ENCODE measurements at regions not wholly inside any gene's neighbourhood (a gene's known extent, or its start where the extent isn't known, plus 50 kb on each side); places are given as distances from the start of the nearest gene placed in this dataset.

GRCh38 chr11:81989093-81989492, 744.6 kb downstream of the FAM181B start:
- Histone ChIP-seq H2AFZ (ENCODE audit: low read length) (no peak overlapping the region), H4K5ac (ENCODE audit: insufficient read length, low read depth, low read length) (no peak overlapping the region), H3K4ac (replicated peaks; ENCODE audit: insufficient read length, low read depth, low read length) (no peak overlapping the region), H4K91ac (replicated peaks; ENCODE audit: insufficient read length, low read length) (no peak overlapping the region), H3K4me2 (ENCODE audit: insufficient read depth in 1 of 2, low read depth in 2 of 2, low read length in 2 of 2) (no peak overlapping the region), H3K56ac (replicated peaks; ENCODE audit: insufficient read length, low read depth, low read length) (no peak overlapping the region), H4K8ac (ENCODE audit: extremely low read depth, insufficient read depth, low read length) (no peak overlapping the region), H3K18ac (ENCODE audit: extremely low read depth, low read length) (no peak overlapping the region), H3K79me2 (ENCODE audit: control insufficient read depth in 1 of 2, insufficient read depth in 2 of 2, low read length in 2 of 2) (no peaks in the 10 kb centered on the region), H3K36me3 (ENCODE audit: control insufficient read depth in 2 of 4, insufficient read depth in 4 of 4, low read length in 3 of 4) (peaks cover 0 to 4% (median 0%) of the 10 kb centered on the region in 4 experiments; a peak in 1 of 8 replicates), H3K4me1 (replicated peaks in 1 of 4; ENCODE audit: control insufficient read depth in 3 of 4, insufficient read depth in 4 of 4, low read length in 3 of 4) (no peaks in the 10 kb centered on the region), H3K23ac (ENCODE audit: insufficient read length) (no peak overlapping the region), H3K27me3 (replicated peaks in 1 of 4; ENCODE audit: control insufficient read depth in 3 of 4, extremely low read depth in 1 of 4, insufficient read depth in 3 of 4, low read length in 3 of 4) (no peaks in the 10 kb centered on the region), H2BK120ac (replicated peaks; ENCODE audit: low read depth, low read length) (no peak overlapping the region), H2BK15ac (ENCODE audit: low read length) (no peak overlapping the region), H2BK12ac (ENCODE audit: low read depth, low read length) (no peak overlapping the region), H2AK5ac (ENCODE audit: low read depth, low read length) (no peak overlapping the region), H3K9ac (replicated peaks in 1 of 4; ENCODE audit: extremely low read depth in 1 of 4, low read depth in 3 of 4, low read length in 3 of 4) (no peak overlapping the region), H3K79me1 (ENCODE audit: low read depth, low read length) (no peaks in the 10 kb centered on the region), H3K9me3 (ENCODE audit: insufficient read depth in 2 of 2, low read depth in 1 of 2, low read length in 1 of 2) (peaks cover 14 to 25% of the 10 kb centered on the region in 2 experiments), H2BK20ac (ENCODE audit: low read length) (no peak overlapping the region), H3K23me2 (ENCODE audit: low read depth, low read length) (no peaks in the 10 kb centered on the region), H4K20me1 (replicated peaks in 1 of 2; ENCODE audit: control insufficient read depth in 1 of 2, insufficient read depth in 2 of 2, low read length in 2 of 2) (no peaks in the 10 kb centered on the region), H3K27ac (ENCODE audit: low read depth, low read length) (no peak overlapping the region), H3K4me3 (ENCODE audit: extremely low read depth in 1 of 4, insufficient read depth in 2 of 4, low read depth in 3 of 4, low read length in 4 of 4) (no peak overlapping the region), H2BK5ac (ENCODE audit: low read depth, low read length) (no peak overlapping the region), H3K14ac (ENCODE audit: insufficient read length) (no peak overlapping the region)
- CTCF ChIA-PET (ENCODE audit: partially characterized antibody) = no interaction called here
- DNase-seq (ENCODE audit: low read depth in 1 of 2, low spot score in 2 of 2) (no peak), FAIRE-seq (no peak)
- 93% methylated on average over 3 of the region's 3 CpGs; no CpG with 5 or more reads in 1 of the 2 experiments for WGBS, 2 experiments (ENCODE audit: extremely low coverage in 1 of 2, insufficient coverage in 1 of 2, insufficient read length in 1 of 2, insufficient replicate concordance in 2 of 2, low coverage in 1 of 2, low lambda C conversion rate in 2 of 2, missing lambda C conversion rate in 1 of 2)
- POLR2A ChIA-PET (ENCODE audit: partially characterized antibody) = no interaction called here
- TF ChIP-seq SP1 (IDR thresholded peaks at IDR 0.05; ENCODE audit: low read depth, low read length) (no peak), TCF12 (IDR thresholded peaks at IDR 0.05; ENCODE audit: low read depth, low read length) (no peak), ATF3 (IDR thresholded peaks at IDR 0.05; ENCODE audit: insufficient read depth, low read depth, low read length) (no peak), GTF2F1 (IDR thresholded peaks at IDR 0.05; ENCODE audit: borderline replicate concordance, low read depth, low read length) (no peak), POLR2AphosphoS5 (IDR thresholded peaks at IDR 0.05; ENCODE audit: low read depth, low read length) (no peak), CREB1 (IDR thresholded peaks at IDR 0.05) (no peak), GABPA (IDR thresholded peaks at IDR 0.05; ENCODE audit: borderline replicate concordance, insufficient read depth, low read length) (no peak), POU5F1 (IDR thresholded peaks at IDR 0.05; ENCODE audit: low read depth, low read length) (no peak), TAF1 (IDR thresholded peaks at IDR 0.05; ENCODE audit: low read depth, low read length) (no peak), MAFK (IDR thresholded peaks at IDR 0.05; ENCODE audit: low read depth, low read length) (no peak), CHD1 (IDR thresholded peaks at IDR 0.05; ENCODE audit: low read depth, low read length) (no peak), ASH2L (IDR thresholded peaks at IDR 0.05; ENCODE audit: low read length) (no peak)

Data from H1 (cell line).